HG03175 (cell line): ENCODE measurements at regions not wholly inside any gene's neighbourhood (a gene's known extent, or its start where the extent isn't known, plus 50 kb on each side); places are given as distances from the start of the nearest gene placed in this dataset.
A peak's percentile ranks its signal among the peaks of the same experiment; 100 is the strongest.
"Not testable (repeated sequence)": the region's sequence is repeated elsewhere in the genome, so short reads cannot be mapped to it uniquely, and the experiment has no call there.

Experiments used
- ATAC-seq: cut with Tn5 transposase; IDR thresholded peaks from one replicate; pipeline ENCODE4 v1.9.1; 2021; ENCODE audit warnings: mild to moderate bottlenecking, moderate library complexity; ENCODE audit not compliant: unreplicated experiment

- no peak for ATAC-seq
Measured at GRCh38 chr2:57465967-57466366, 580.6 kb upstream of the VRK2 start.

- no peak for ATAC-seq
Measured at GRCh38 chr2:57475391-57475790, 571.2 kb upstream of the VRK2 start.

- no peak for ATAC-seq
Measured at GRCh38 chr2:57479981-57480380, 566.6 kb upstream of the VRK2 start.

- no peak for ATAC-seq
Measured at GRCh38 chr2:57488061-57488460, 558.5 kb upstream of the VRK2 start.

- ATAC-seq = no peak
Measured at GRCh38 chr2:57490741-57491140, 555.9 kb upstream of the VRK2 start.

- ATAC-seq = no peak
Measured at GRCh38 chr2:57491213-57491612, 555.4 kb upstream of the VRK2 start.

- not testable (repeated sequence) for ATAC-seq
Measured at GRCh38 chr2:57493966-57494365, 552.6 kb upstream of the VRK2 start.

- peak; percentile 89 for ATAC-seq
Measured at GRCh38 chr2:57497489-57498096, 549.0 kb upstream of the VRK2 start.

GRCh38 chr2:57504787-57505186, 541.8 kb upstream of the VRK2 start:
- no peak for ATAC-seq

- ATAC-seq = no peak
Measured at GRCh38 chr2:57509189-57509588, 537.4 kb upstream of the VRK2 start.

GRCh38 chr2:57510704-57511103, 535.9 kb upstream of the VRK2 start:
- ATAC-seq = no peak

- no peak for ATAC-seq
Measured at GRCh38 chr2:57515366-57515765, 531.2 kb upstream of the VRK2 start.

- peak; percentile 84 for ATAC-seq
Measured at GRCh38 chr2:57516698-57517340, 529.8 kb upstream of the VRK2 start.

- ATAC-seq = no peak
Measured at GRCh38 chr2:57523304-57523703, 523.3 kb upstream of the VRK2 start.

GRCh38 chr2:57527685-57528084, 518.9 kb upstream of the VRK2 start:
- no peak for ATAC-seq

GRCh38 chr2:57528499-57528898, 518.1 kb upstream of the VRK2 start:
- no peak for ATAC-seq

GRCh38 chr2:57534358-57534757, 512.2 kb upstream of the VRK2 start:
- ATAC-seq = no peak

- ATAC-seq = no peak
Measured at GRCh38 chr2:57536535-57537231, 509.9 kb upstream of the VRK2 start.

- ATAC-seq = no peak
Measured at GRCh38 chr2:57539761-57540160, 506.8 kb upstream of the VRK2 start.

- no peak for ATAC-seq
Measured at GRCh38 chr2:57542081-57542480, 504.5 kb upstream of the VRK2 start.

GRCh38 chr2:57543211-57543610, 503.4 kb upstream of the VRK2 start:
- no peak for ATAC-seq

- no peak for ATAC-seq
Measured at GRCh38 chr2:57544624-57545023, 502.0 kb upstream of the VRK2 start.
